HCT116 (cell line): ENCODE measurements at regions not wholly inside any gene's neighbourhood (a gene's known extent, or its start where the extent isn't known, plus 50 kb on each side); places are given as distances from the start of the nearest gene placed in this dataset.

ENCODE experiments used
- ATAC-seq: fragments of 200-7000 bp; cut with Tn5 transposase; 2 replicates; pipeline ENCODE4 v1.9.1; 2020; ENCODE audit warnings: mild to moderate bottlenecking, moderate library complexity
- BruUV-seq: library from RNA; stranded (reverse); fragments of 400-500 nt; replicated peaks from 2 replicates; lab custom pipeline; 2021; lab: Mats Ljungman, UMichigan
- CTCF ChIA-PET: fragments of 300-600 bp; sonication (Branson Sonifier 250); formaldehyde crosslinking; loops from one replicate; lab custom pipeline; 2021; ENCODE audit warnings: antibody characterized with exemption; lab: Charles Lee
- POLR2A ChIA-PET: fragments of 300-600, 350-600 bp; sonication (Branson Sonifier 250); formaldehyde crosslinking; loops from one replicate; lab custom pipeline; 2021; ENCODE audit warnings: antibody characterized with exemption; lab: Charles Lee
- RAD21 ChIA-PET, 2 experiments: fragments of 300-600 bp; sonication (Branson Sonifier 250); formaldehyde crosslinking; loops; one replicate each; lab custom pipeline; 2023; ENCODE audit warnings: low total read pairs in 2 of 2; ENCODE audit not compliant: uncharacterized antibody in 2 of 2, unreplicated experiment in 2 of 2, low non-redundant PET in 1 of 2; lab: Charles Lee
- DNase-seq: peaks from one replicate; pipeline ENCODE4 v3.0.0-alpha.2; 2010; ENCODE audit warnings: low read depth, low spot score
- H2AFZ ChIP-seq: fragments of 200-600 bp; shearing (Covaris generic), sonication (generic); 2 replicates; pipeline ENCODE4 v1.6.1; 2017; ENCODE audit warnings: low read depth, mixed run types, mixed read lengths, antibody characterized with exemption, low read length; ENCODE audit not compliant: poor library complexity, severe bottlenecking
- H3K27ac ChIP-seq: 2 replicates; pipeline ENCODE4 v1.5.1; 2012; ENCODE audit warnings: low read depth, low read length
- H3K27me3 ChIP-seq: fragments of 200-600 bp; sonication (generic); 2 replicates; pipeline ENCODE4 v1.6.1; 2016; ENCODE audit warnings: mixed run types, low read length, mixed read lengths; ENCODE audit not compliant: insufficient read depth
- H3K36me3 ChIP-seq, 2 experiments: fragments of 200-500 bp in 1 of 2; fragments of 200-600 bp in 1 of 2; sonication (Bioruptor generic) in 1 of 2; sonication (generic) in 1 of 2; 2 replicates each; pipeline versions ENCODE4 v1.5.1 to v1.6.1; 2014 to 2016; ENCODE audit warnings: low read length in 2 of 2, inconsistent platforms in 1 of 2, mixed read lengths in 1 of 2, mixed run types in 1 of 2; ENCODE audit not compliant: insufficient read depth in 2 of 2, control insufficient read depth in 1 of 2
- H3K4me1 ChIP-seq, 2 experiments: fragments of 200-600 bp in 1 of 2; sonication (generic) in 1 of 2; 2 replicates each; pipeline versions ENCODE4 v1.5.1 to v1.6.1; 2012 to 2017; ENCODE audit warnings: low read length in 2 of 2, inconsistent platforms in 1 of 2, mild to moderate bottlenecking in 1 of 2, mixed read lengths in 1 of 2, mixed run types in 1 of 2, moderate library complexity in 1 of 2; ENCODE audit not compliant: insufficient read depth in 2 of 2, control insufficient read depth in 1 of 2
- H3K4me2 ChIP-seq: fragments of 200-600 bp; sonication (generic); 2 replicates; pipeline ENCODE4 v1.6.1; 2017; ENCODE audit warnings: mixed run types, low read length, mixed read lengths
- H3K4me3 ChIP-seq, 2 experiments: fragments of 200-600 bp in 1 of 2; sonication (generic) in 1 of 2; replicated peaks in 1 of 2; 2 replicates each; pipeline ENCODE4 v1.5.1; 2011 to 2016; ENCODE audit warnings: low read length in 2 of 2, control low read depth in 1 of 2, low read depth in 1 of 2, mild to moderate bottlenecking in 1 of 2, mixed read lengths in 1 of 2, mixed run types in 1 of 2
- H3K79me2 ChIP-seq: fragments of 200-600 bp; sonication (generic); 2 replicates; pipeline ENCODE4 v1.6.1; 2017; ENCODE audit warnings: mild to moderate bottlenecking, mixed run types, low read length, moderate library complexity, mixed read lengths; ENCODE audit not compliant: insufficient read depth
- H3K9ac ChIP-seq: fragments of 200-600 bp; sonication (generic); 2 replicates; pipeline ENCODE4 v1.6.1; 2016; ENCODE audit warnings: low read length, mixed read lengths
- H3K9me2 ChIP-seq: fragments of 200-600 bp; sonication (generic), shearing (Covaris generic); 2 replicates; pipeline ENCODE4 v1.6.1; 2017; ENCODE audit warnings: mixed run types, mild to moderate bottlenecking, moderate library complexity; ENCODE audit not compliant: insufficient read depth
- H3K9me3 ChIP-seq, 2 experiments: fragments of 200-500 bp in 1 of 2; fragments of 200-600 bp in 1 of 2; sonication (Bioruptor generic) in 1 of 2; sonication (generic) in 1 of 2; 2 replicates each; pipeline ENCODE4 v1.6.1; 2014 to 2017; ENCODE audit warnings: low read length in 2 of 2, mixed read lengths in 2 of 2, inconsistent platforms in 1 of 2, low read depth in 1 of 2, mild to moderate bottlenecking in 1 of 2, mixed run types in 1 of 2, moderate library complexity in 1 of 2; ENCODE audit not compliant: control insufficient read depth in 1 of 2, insufficient read depth in 1 of 2
- H4K20me1 ChIP-seq: fragments of 200-600 bp; sonication (generic), shearing (Covaris generic); 2 replicates; pipeline ENCODE4 v1.6.1; 2017; ENCODE audit warnings: mixed run types, mild to moderate bottlenecking, moderate library complexity; ENCODE audit not compliant: insufficient read depth
- ELF1 ChIP-seq: IDR thresholded peaks from 2 replicates; pipeline ENCODE4 v1.6.1; 2012; ENCODE audit warnings: low read depth, borderline replicate concordance
- EZH2phosphoT487 ChIP-seq: fragments of 200-600 bp; IDR thresholded peaks from 2 replicates; pipeline ENCODE4 v1.6.1; 2018; ENCODE audit warnings: antibody characterized with exemption, borderline replicate concordance
- FOSL1 ChIP-seq: IDR thresholded peaks from 2 replicates; pipeline ENCODE4 v1.6.1; 2012; ENCODE audit warnings: low read depth
- POLR2A ChIP-seq: IDR thresholded peaks from 2 replicates; pipeline ENCODE4 v1.7.0; 2011; ENCODE audit warnings: borderline replicate concordance; ENCODE audit not compliant: insufficient read depth, insufficient read length; ENCODE audit errors: extremely low read depth
- SIN3A ChIP-seq: IDR thresholded peaks from 2 replicates; pipeline ENCODE4 v1.6.1; 2012; ENCODE audit warnings: low read depth
- SRF ChIP-seq: IDR thresholded peaks from 2 replicates; pipeline ENCODE4 v1.6.1; 2012; ENCODE audit warnings: low read depth
- ZFX ChIP-seq: fragments of 450-650 bp; IDR thresholded peaks from 2 replicates; pipeline ENCODE4 v1.6.1; 2017
- intact Hi-C: fragments of 100-400 bp; cut with micrococcal nuclease; formaldehyde crosslinking; loops from 2 replicates; pipeline ENCODE4 v1.10.0; 2022
- TF ChIP-seq, protein P1 (sequence below): IDR thresholded peaks from 2 replicates; pipeline ENCODE4 v1.6.1; 2012
- TF ChIP-seq, protein P2 (sequence below): IDR thresholded peaks from 2 replicates; pipeline ENCODE4 v1.6.1; 2012; ENCODE audit warnings: low read depth
- TF ChIP-seq, protein P3 (sequence below), 3 experiments: fragments of 200-600 bp in 1 of 3; sonication (generic) in 1 of 3; IDR thresholded peaks in 2 of 3; conservative IDR thresholded peaks in 1 of 3; 2 replicates each; pipeline ENCODE4 v1.5.1; 2012 to 2017; ENCODE audit warnings: low read depth in 2 of 3, low read length in 2 of 3, antibody characterized with exemption in 1 of 3, borderline replicate concordance in 1 of 3, control low read depth in 1 of 3, mild to moderate bottlenecking in 1 of 3, mixed read lengths in 1 of 3, mixed run types in 1 of 3, moderate library complexity in 1 of 3; ENCODE audit not compliant: insufficient read depth in 1 of 3
- TF ChIP-seq, protein P4 (sequence below): IDR thresholded peaks from 2 replicates; pipeline ENCODE4 v1.6.1; 2011; ENCODE audit warnings: mild to moderate bottlenecking, low read length, moderate library complexity; ENCODE audit not compliant: insufficient replicate concordance; ENCODE audit errors: extremely low read depth

DNA sequence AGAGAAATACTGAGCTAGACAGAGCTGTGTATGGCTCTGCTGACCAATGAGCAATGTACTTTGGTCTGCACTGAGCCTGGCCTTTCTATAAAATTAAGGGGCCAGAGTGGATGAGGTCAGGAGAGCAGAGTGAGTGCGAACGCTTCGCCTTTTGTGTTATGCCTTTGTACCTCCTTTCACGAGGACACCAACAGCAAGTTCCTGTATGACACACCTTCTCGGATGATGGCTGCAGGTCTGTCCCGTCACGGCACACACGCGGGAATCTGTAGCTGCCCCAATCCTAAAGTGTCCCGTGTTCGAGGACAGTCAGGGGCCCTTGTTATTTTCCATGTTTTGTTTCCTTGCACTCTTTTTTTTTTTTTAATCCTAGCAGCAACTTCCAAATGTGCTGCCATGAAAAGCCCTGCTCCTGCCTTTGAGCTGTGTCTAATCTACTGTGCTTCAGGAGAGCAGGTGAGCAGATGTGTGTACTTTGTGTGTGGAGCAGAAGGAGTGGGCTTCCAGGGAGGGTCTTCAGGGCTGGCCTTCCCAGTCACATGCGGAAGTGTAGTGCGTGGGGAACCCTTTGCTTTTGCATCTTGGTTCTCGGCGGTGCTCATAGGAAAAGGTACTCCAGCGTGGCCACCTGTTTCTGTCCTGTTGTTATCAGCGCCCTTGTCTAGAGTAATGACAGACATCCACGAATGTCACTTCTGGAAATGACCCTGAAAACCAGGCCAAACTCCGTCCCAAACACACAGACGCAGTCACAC lies 213.2 kb downstream of the NDUFA10 start:
- ChIA-PET CTCF (no interaction called here), RAD21 (no interaction called here), POLR2A (no interaction called here)
- H3K79me2 ChIP-seq, result no peaks in the 10 kb centered on the region
- H3K4me1 ChIP-seq, result no peaks in the 10 kb centered on the region
- DNase-seq (no peak), ATAC-seq (no peak)
- no peak overlapping the region for H3K4me3 ChIP-seq
- H3K9ac ChIP-seq, result no peak overlapping the region
- intact Hi-C loops, result no loop called here
- no peak overlapping the region for H3K4me2 ChIP-seq
- no peaks in the 10 kb centered on the region for H4K20me1 ChIP-seq
- no peaks in the 10 kb centered on the region for H3K9me2 ChIP-seq
- no peak overlapping the region for H2AFZ ChIP-seq
- peaks cover 16% of the 10 kb centered on the region for H3K27me3 ChIP-seq
- BruUV-seq, result no TSS peak
- H3K9me3 ChIP-seq, result no peaks in the 10 kb centered on the region
- TF ChIP-seq ELF1, result no peak
- no peak for TF ChIP-seq SIN3A
- TF ChIP-seq, protein P1, sequence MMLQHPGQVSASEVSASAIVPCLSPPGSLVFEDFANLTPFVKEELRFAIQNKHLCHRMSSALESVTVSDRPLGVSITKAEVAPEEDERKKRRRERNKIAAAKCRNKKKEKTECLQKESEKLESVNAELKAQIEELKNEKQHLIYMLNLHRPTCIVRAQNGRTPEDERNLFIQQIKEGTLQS, result no peak
- TF ChIP-seq EZH2phosphoT487, result no peak
- TF ChIP-seq, protein P2, sequence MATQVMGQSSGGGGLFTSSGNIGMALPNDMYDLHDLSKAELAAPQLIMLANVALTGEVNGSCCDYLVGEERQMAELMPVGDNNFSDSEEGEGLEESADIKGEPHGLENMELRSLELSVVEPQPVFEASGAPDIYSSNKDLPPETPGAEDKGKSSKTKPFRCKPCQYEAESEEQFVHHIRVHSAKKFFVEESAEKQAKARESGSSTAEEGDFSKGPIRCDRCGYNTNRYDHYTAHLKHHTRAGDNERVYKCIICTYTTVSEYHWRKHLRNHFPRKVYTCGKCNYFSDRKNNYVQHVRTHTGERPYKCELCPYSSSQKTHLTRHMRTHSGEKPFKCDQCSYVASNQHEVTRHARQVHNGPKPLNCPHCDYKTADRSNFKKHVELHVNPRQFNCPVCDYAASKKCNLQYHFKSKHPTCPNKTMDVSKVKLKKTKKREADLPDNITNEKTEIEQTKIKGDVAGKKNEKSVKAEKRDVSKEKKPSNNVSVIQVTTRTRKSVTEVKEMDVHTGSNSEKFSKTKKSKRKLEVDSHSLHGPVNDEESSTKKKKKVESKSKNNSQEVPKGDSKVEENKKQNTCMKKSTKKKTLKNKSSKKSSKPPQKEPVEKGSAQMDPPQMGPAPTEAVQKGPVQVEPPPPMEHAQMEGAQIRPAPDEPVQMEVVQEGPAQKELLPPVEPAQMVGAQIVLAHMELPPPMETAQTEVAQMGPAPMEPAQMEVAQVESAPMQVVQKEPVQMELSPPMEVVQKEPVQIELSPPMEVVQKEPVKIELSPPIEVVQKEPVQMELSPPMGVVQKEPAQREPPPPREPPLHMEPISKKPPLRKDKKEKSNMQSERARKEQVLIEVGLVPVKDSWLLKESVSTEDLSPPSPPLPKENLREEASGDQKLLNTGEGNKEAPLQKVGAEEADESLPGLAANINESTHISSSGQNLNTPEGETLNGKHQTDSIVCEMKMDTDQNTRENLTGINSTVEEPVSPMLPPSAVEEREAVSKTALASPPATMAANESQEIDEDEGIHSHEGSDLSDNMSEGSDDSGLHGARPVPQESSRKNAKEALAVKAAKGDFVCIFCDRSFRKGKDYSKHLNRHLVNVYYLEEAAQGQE, result no peak
- TF ChIP-seq, protein P3, sequence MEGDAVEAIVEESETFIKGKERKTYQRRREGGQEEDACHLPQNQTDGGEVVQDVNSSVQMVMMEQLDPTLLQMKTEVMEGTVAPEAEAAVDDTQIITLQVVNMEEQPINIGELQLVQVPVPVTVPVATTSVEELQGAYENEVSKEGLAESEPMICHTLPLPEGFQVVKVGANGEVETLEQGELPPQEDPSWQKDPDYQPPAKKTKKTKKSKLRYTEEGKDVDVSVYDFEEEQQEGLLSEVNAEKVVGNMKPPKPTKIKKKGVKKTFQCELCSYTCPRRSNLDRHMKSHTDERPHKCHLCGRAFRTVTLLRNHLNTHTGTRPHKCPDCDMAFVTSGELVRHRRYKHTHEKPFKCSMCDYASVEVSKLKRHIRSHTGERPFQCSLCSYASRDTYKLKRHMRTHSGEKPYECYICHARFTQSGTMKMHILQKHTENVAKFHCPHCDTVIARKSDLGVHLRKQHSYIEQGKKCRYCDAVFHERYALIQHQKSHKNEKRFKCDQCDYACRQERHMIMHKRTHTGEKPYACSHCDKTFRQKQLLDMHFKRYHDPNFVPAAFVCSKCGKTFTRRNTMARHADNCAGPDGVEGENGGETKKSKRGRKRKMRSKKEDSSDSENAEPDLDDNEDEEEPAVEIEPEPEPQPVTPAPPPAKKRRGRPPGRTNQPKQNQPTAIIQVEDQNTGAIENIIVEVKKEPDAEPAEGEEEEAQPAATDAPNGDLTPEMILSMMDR (IDR thresholded peaks at IDR 0.05 in 2 of 3, conservative IDR thresholded peaks at IDR 0.05 in 1 of 3; ENCODE audit: borderline replicate concordance in 1 of 3, insufficient read depth in 1 of 3, low read depth in 2 of 3, low read length in 2 of 3), result no peak
- TF ChIP-seq POLR2A, result no peak
- TF ChIP-seq, protein P4, sequence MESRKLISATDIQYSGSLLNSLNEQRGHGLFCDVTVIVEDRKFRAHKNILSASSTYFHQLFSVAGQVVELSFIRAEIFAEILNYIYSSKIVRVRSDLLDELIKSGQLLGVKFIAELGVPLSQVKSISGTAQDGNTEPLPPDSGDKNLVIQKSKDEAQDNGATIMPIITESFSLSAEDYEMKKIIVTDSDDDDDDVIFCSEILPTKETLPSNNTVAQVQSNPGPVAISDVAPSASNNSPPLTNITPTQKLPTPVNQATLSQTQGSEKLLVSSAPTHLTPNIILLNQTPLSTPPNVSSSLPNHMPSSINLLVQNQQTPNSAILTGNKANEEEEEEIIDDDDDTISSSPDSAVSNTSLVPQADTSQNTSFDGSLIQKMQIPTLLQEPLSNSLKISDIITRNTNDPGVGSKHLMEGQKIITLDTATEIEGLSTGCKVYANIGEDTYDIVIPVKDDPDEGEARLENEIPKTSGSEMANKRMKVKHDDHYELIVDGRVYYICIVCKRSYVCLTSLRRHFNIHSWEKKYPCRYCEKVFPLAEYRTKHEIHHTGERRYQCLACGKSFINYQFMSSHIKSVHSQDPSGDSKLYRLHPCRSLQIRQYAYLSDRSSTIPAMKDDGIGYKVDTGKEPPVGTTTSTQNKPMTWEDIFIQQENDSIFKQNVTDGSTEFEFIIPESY, result no peak
- no peak for TF ChIP-seq ZFX
- no peak for TF ChIP-seq FOSL1
- TF ChIP-seq SRF, result no peak
- H3K36me3 ChIP-seq, result no peaks in the 10 kb centered on the region
- H3K27ac ChIP-seq, result no peak overlapping the region
